SW480 (cell line): ENCODE measurements at regions not wholly inside any gene's neighbourhood (a gene's known extent, or its start where the extent isn't known, plus 50 kb on each side); places are given as distances from the start of the nearest gene placed in this dataset.

Experiments used
- DNase-seq: peaks from one replicate; pipeline ENCODE4 v3.0.0-alpha.2; 2016; ENCODE audit warnings: low spot score

- DNase-seq: no peak
These were observed 115.5 kb downstream of the C9orf50 start for GRCh38 chr9:129505270-129505902.

- DNase-seq: no peak
These were observed 116.5 kb downstream of the C9orf50 start for GRCh38 chr9:129504404-129504803.

- no peak for DNase-seq
These were observed 119.1 kb downstream of the C9orf50 start for GRCh38 chr9:129501771-129502319.

DNA sequence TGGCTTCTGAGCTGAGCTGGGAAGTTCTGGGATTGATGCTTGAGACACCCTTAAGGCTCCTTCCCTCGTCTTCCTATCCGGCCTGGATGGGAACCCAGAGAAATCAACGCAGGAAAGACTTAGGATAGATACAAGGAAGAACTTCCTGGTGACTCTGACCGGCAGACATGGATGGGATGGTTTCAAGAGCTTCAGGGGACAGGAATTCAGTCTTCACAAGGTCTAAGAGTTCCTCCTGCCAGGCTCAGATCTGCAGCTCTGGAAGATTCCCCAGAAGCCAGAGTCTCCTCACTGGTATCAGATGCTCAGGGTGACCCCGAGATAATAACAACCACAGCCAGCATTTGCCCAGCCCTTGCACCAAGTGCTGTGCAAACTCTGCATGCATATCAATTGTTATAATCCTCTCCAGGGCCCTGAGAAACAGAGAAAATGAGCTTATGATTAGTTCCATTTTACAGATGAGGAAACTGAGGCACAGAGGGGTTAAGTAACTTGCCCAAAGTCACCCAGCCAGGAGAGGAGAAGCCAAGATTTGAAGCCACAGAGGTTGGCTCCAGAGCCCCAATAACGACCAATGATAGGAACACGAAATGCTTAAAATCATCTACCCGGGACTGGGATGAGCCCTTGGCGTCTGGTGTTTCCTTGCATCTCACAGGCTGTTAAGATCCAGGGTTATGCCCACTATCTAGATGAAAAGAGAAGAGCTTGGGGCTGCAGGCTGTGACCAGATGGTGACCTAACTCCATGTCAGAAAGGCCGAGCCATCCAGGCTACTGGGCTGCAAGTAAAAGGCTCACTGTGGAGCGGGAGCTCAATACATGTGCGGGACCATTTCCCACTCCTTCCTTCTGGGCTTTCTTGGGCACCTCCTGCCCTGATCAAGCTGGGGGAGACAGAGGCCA, 119.8 kb downstream of the C9orf50 start:
- no peak for DNase-seq

DNA sequence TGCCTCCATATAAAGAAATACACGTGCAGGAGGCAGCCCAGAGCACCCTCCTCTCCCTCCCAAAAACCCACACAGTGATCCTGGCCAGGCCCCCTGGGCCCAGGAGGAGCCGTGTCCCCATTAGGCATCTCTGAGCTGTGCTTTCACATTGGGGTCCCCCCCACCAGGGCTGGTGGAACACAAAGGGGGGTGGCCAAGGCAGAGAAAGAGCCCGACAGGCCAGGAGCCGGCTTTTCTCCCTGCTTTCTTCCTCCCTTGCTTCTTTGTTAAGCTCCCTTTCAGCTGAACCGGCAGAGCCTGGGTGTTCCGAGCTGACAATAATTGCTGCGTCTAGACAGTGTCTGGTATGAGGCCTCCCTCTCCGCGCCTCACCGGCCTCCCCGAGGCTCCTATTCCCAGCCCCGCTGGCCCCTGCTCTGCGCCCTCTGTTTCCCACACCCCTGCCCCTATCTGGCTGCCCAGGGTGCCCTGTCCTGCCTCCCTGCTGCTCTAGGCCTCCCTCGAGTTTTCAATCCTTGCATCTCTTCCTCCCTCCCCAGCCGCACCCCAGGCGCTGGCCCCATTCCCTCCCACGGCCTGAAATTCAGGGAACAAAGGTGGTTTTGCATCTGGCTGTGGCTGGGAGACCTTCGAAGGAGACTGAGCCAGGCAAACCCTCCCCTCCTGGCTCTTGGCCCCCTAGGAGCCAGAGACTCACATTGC, 120.6 kb downstream of the C9orf50 start:
- DNase-seq: no peak

DNA sequence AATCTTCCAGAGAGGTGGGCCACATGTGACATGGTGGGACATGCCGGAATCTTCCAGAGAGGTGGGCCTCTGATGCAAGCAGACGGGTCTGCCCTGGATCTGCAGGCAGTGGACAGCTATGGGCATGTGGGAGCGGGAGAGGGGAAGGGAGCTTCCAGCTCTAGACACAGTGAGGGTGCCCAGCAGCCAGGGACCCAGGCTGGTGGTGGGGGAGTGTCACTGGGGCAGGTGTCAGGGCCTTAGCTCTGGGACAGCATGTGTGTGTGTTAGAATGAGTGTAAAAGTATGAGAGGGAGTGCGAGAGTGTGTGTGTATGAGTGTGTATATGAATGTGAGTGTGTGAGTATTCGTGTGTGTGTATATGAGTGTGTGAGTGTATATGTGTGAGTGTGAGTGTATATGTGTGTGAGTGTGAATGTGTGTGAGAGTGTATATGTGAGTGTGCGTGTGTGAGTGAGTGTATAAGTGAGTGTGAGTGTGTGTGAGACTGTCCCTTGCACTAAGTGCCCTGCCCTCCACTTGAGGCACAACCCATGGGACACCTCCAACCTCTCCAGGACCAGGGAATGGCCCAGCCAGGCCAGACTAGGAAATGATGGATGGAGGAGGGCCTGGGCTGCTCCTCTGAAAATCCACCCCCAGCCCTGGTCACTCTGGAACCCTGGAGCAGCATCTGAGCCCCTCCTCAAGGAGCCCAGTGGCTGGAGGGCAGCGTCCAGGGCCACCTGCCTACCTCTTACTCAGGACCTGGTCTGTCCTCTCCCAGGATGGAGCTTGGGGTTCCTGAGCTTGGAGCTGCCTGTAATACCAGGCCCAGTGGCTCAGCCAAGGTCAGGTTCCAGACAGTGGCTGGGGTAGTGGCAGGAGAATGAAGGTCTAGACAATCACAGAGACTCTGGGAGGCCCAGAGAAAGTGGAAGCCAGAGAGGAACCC, 122.2 kb downstream of the C9orf50 start:
- DNase-seq: no peak

GRCh38 chr9:129497813-129498450, 123.0 kb downstream of the C9orf50 start:
- no peak for DNase-seq

DNA sequence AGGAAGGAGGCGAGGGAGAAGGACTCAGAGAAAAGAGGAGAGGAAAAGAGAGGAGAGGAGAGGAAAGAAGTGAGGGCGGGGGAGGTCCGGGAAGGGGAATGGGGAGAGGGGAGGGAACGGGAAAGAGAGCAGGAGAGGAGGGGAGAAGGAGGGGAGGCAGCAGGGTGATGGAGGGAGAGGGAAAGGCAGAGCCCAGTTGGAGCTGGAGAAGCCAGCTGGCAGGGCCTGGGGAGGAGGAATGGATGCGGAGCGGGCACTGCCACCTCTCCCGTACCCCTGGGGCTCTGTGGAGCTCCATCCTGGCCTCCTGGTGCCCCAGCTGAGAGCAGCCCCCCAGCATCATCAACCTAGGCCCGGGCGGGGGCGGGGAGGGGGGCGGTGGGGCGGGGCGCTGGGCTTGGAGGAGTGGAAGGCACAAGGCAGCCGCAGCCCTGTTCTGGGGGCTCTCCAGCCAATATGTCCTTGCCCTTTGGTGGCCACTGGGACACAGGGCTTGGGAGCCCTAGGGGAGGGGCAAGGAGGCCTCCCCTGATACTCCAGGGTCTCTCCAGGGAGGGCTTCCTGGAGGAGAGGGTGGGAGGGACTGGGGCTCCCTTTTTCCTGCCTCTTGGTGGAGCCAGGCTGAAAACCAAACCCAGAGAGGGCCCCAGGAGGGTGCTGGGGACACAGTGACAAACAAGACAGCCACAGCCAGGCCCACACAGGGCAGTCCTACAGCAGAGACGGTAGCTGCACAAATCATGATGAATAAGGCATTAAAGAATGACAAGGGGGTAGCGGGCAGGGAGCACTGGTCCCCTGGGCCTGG, 123.7 kb downstream of the C9orf50 start:
- no peak for DNase-seq

DNA sequence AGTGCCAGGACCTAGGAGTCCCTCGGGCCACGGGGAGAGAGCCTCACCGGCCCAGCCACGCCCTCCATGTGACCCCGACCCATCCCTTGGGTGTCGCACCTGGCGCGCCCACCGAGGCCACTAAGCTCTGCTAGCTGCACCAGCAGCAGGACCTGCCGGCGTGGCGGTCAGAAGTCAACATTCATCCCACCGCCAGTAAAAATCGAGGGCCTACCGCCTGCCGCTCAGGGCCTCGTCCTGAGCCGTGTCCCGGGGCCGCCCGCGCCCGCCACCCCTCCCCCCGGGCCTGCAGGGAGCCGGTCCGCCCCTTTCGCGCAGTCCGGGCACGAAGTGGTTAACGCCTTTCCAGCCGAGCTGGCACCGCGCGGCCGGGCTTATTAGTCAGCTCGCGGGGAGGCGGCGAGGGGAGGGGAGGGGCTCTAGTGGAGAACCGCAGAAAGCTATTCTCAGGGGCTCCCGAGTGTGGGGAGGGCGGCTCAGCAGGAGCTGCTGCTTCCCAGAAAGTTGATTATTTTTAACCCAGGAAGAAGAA, 124.4 kb downstream of the C9orf50 start:
- peak; percentile 93 for DNase-seq

GRCh38 chr9:129495620-129496472, 125.1 kb downstream of the C9orf50 start:
- DNase-seq: peak; percentile 94

- DNase-seq: no peak
These were observed 126.7 kb downstream of the C9orf50 start for GRCh38 chr9:129494113-129494789.

GRCh38 chr9:129493706-129494047, 127.2 kb downstream of the C9orf50 start:
- DNase-seq: no peak

DNA sequence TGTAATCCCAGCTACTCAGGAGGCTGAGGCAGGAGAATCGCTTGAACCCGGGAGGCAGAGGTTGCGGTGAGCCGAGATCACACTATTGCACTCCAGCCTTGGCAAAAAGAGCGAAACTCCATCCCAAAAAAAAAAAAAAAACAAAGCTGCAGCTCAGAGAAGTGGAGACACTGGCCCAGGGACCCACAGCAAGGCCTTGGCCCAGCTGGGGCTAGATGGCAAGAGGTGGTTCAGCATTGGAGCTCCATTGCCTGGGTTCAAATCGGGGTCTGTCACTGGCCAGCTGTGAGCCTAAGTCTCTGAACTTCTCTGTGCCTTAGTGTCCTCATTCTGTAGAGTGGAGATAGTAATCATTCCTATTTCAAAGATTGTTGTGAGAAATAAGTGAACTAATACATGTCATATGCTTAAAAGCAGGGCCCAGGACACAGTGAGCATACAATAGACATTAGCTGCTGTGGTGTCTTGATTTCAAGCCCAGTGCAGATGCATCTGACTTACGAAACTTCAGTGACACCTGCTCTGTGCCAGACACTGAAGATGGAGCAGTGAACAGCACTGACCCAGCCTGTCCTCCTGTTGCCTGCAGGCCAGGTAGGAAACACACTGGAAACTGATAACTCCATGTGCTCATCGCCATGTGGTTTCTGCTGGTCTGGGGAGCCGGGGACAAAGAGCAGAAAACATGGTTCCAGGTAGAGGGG, 127.7 kb downstream of the C9orf50 start:
- DNase-seq: no peak

GRCh38 chr9:129491487-129491855, 129.4 kb downstream of the C9orf50 start:
- DNase-seq: no peak

- DNase-seq: no peak
These were observed 130.1 kb downstream of the C9orf50 start for GRCh38 chr9:129490583-129491486.

DNA sequence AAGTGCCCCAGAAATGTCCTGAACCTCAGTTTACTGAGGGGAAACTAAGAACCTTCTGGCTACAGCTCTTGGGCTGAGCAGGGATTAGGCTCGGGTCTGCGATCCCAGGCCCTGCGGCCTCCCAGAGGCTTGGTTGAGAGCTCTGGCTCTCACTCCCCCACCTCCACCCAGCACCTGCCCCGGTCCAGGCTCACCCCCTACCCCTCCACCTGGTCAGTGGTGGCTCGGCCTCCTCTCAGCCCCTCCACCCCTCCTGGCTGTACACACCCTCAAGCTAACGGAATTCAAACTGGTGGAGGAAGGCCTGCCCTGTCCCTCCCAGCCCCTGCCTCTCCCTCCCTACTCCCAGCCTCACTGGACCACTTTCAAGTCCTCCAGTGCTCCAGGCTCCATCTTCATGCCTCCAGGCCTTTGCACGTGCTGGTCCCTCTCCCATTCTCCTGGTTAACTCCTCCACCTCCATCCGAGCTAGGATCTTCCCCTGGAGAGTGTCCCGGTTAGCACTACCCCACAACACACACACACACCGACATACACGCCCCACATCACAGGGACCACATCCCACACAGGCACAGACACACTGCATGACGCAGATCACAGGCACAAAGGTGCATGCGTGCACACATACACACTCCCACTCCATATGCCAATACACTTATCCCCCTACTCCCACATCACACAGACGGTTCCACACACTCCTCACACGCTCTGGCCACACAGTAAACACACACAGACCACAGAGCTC, 130.9 kb downstream of the C9orf50 start:
- DNase-seq: peak; percentile 78
